Upper lobe of right lung (tissue), 1 donor: ENCODE measurements at regions not wholly inside any gene's neighbourhood (a gene's known extent, or its start where the extent isn't known, plus 50 kb on each side); places are given as distances from the start of the nearest gene placed in this dataset.

Source experiments
- ATAC-seq: fragments of 200-7000 bp; cut with Tn5 transposase; one replicate; pipeline ENCODE4 v1.9.1; 2020; ENCODE audit warnings: mild to moderate bottlenecking, moderate library complexity
- DNase-seq: peaks from one replicate; pipeline ENCODE4 v3.0.0-alpha.2; 2020
- H3K27ac ChIP-seq: fragments of 200-600 bp; one replicate; pipeline ENCODE4 v1.8.0; 2022
- H3K27me3 ChIP-seq: fragments of 200-600 bp; one replicate; pipeline ENCODE4 v1.8.0; 2022; ENCODE audit warnings: mild to moderate bottlenecking
- H3K36me3 ChIP-seq: fragments of 200-600 bp; one replicate; pipeline ENCODE4 v1.8.0; 2022
- H3K4me1 ChIP-seq: fragments of 200-600 bp; one replicate; pipeline ENCODE4 v1.8.0; 2022
- H3K4me3 ChIP-seq: fragments of 200-600 bp; one replicate; pipeline ENCODE4 v1.8.0; 2022; ENCODE audit warnings: mild to moderate bottlenecking
- H3K9me3 ChIP-seq: fragments of 200-600 bp; one replicate; pipeline ENCODE4 v1.8.0; 2022
- intact Hi-C: fragments of 100-400 bp; cut with DNase I; formaldehyde crosslinking; loops from one replicate; pipeline ENCODE4 v1.11.0; 2022
- TF ChIP-seq, protein P1 (sequence below): fragments of 200-600 bp; IDR thresholded peaks from one replicate; pipeline ENCODE4 v1.8.0; 2022; ENCODE audit warnings: antibody characterized with exemption
- donor health status: DM: no; HTN: yes; CAD: no; lungs with severe emphysema.

DNA sequence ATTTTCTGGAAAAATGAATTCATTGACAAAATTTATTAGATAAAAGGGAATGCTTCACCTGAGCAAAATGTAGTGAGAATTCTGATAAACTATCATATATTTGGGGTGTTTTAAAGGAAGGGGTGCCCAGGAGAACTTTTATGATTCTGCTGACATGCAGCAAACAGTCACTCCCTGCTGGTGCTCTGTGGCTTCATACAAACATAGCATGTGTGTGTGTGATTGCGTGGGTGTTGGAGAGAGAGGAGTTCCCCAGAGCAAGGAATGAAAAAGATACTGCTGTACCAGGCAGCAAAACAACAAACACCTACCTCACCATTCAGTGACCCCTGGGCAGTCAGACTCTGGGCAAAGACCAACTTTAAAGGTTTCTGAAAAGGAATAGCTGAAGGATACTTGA lies 546.7 kb downstream of the RFC3 start:
- Histone ChIP-seq H3K4me1 (no peaks in the 10 kb centered on the region), H3K36me3 (no peaks in the 10 kb centered on the region), H3K9me3 (no peaks in the 10 kb centered on the region), H3K27me3 (no peaks in the 10 kb centered on the region), H3K4me3 (no peak overlapping the region), H3K27ac (no peak overlapping the region)
- intact Hi-C loops, result no loop called here
- ATAC-seq, result no peak
- DNase-seq, result no peak
- TF ChIP-seq, protein P1, sequence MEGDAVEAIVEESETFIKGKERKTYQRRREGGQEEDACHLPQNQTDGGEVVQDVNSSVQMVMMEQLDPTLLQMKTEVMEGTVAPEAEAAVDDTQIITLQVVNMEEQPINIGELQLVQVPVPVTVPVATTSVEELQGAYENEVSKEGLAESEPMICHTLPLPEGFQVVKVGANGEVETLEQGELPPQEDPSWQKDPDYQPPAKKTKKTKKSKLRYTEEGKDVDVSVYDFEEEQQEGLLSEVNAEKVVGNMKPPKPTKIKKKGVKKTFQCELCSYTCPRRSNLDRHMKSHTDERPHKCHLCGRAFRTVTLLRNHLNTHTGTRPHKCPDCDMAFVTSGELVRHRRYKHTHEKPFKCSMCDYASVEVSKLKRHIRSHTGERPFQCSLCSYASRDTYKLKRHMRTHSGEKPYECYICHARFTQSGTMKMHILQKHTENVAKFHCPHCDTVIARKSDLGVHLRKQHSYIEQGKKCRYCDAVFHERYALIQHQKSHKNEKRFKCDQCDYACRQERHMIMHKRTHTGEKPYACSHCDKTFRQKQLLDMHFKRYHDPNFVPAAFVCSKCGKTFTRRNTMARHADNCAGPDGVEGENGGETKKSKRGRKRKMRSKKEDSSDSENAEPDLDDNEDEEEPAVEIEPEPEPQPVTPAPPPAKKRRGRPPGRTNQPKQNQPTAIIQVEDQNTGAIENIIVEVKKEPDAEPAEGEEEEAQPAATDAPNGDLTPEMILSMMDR, result no peak

DNA sequence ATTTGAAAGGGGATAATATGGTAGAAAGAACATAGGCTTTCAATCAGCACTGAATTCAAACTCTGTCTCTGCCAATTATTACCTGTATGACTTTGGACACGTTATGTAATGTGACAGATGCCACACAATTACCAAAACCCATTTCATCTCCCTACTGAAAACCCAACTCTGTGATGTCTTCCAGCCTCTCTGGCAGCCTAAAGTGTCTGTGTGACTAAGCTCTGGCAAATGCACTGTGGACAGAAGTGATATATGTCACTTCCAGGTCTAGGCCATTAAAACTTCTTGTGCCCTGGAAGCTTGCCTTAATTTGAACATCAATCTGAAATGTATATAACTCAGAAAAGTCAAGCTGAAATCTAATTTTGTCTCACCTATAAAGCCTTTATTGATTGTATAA lies 552.0 kb downstream of the RFC3 start:
- H3K27me3 ChIP-seq, result no peaks in the 10 kb centered on the region
- no peak for DNase-seq
- no peaks in the 10 kb centered on the region for H3K9me3 ChIP-seq
- no peak for ATAC-seq
- intact Hi-C loops, result no loop called here
- no peaks in the 10 kb centered on the region for H3K4me1 ChIP-seq
- no peak overlapping the region for H3K4me3 ChIP-seq
- no peak overlapping the region for H3K27ac ChIP-seq
- TF ChIP-seq, protein P1, result no peak
- no peaks in the 10 kb centered on the region for H3K36me3 ChIP-seq

DNA sequence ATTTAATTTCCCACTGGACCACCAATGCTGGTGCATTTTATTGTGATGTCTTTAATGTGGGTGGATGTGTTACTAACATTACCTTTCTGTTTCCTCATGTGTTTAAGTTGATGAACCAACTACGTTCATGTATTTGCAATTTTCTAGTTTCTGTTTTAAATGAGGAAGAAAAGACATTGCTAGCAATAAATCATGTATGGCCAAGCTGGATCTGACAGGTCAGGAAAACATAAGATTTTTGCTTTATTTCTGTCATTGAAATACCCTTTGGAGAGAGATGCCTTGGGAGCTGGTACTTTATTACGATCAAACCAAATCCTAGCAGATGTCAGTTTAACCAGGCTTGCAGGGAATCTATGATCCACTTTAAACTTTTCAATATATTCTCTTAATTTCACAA lies 553.2 kb downstream of the RFC3 start:
- Histone ChIP-seq H3K4me3 (no peak overlapping the region), H3K27ac (no peak overlapping the region), H3K27me3 (no peaks in the 10 kb centered on the region), H3K9me3 (no peaks in the 10 kb centered on the region), H3K36me3 (no peaks in the 10 kb centered on the region), H3K4me1 (no peaks in the 10 kb centered on the region)
- ATAC-seq, result no peak
- intact Hi-C loops, result no loop called here
- DNase-seq, result no peak
- TF ChIP-seq, protein P1, result no peak

DNA sequence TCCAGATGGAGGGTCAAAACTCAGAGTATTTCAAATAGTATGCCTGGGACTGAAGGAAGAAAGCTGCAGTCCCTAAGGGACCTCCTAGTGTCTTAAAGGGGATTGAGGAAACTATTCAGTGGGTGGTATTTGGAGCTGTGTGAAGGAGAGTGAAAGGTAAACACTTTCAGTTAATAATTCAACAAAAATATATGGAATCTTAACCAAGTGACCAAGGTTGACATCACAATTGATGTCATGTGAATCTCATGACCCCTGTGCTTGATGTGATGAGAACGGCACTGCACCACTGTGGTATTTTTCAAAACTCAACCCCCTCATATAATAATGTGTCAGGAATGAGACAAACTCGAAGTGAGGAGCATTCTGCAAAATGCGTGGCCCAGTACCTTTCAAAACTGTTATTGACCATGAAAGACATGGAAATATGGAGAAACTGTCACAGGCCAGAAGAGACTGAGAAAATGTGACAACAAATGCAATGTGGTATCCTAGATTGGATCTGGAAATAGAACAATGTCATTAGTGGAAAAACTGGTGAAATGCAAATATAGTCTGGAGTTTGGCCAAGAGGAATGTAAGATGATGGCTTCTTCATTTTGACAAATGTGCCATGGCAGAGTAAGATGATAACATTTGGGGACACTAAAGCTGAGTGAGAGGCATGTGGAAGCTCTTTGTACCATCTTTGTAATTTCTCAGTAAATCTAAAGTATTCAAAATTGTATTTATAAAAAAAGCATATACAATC lies 553.9 kb downstream of the RFC3 start:
- ATAC-seq, result no peak
- H3K9me3 ChIP-seq, result no peaks in the 10 kb centered on the region
- H3K27me3 ChIP-seq, result no peaks in the 10 kb centered on the region
- H3K36me3 ChIP-seq, result no peaks in the 10 kb centered on the region
- TF ChIP-seq, protein P1, result no peak
- no peak overlapping the region for H3K4me3 ChIP-seq
- H3K4me1 ChIP-seq, result no peaks in the 10 kb centered on the region
- DNase-seq, result no peak
- H3K27ac ChIP-seq, result no peak overlapping the region
- intact Hi-C loops, result no loop called here

DNA sequence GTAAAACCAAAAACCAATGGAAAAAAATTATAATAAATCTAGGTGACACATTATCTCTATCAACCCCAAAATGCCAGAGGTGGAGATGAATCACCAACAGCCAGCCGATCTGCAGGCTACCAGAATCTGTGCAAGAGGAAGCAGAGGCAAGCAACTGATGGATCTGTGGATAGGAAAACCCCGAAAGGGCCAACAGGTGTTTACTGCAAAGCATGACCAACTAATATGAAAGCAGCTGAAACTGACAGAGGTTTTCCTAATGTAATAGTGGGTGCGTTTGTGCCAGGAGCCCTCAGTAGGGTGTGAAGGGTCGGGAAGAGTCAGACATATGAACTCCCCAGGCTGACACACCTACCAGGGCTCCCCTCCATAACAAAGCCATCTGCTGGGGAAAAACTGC lies 554.6 kb downstream of the RFC3 start:
- no peaks in the 10 kb centered on the region for H3K27me3 ChIP-seq
- no peaks in the 10 kb centered on the region for H3K36me3 ChIP-seq
- H3K9me3 ChIP-seq, result no peaks in the 10 kb centered on the region
- no peak overlapping the region for H3K27ac ChIP-seq
- no peak overlapping the region for H3K4me3 ChIP-seq
- no peak for ATAC-seq
- intact Hi-C loops, result no loop called here
- H3K4me1 ChIP-seq, result no peaks in the 10 kb centered on the region
- no peak for DNase-seq
- TF ChIP-seq, protein P1, result no peak

DNA sequence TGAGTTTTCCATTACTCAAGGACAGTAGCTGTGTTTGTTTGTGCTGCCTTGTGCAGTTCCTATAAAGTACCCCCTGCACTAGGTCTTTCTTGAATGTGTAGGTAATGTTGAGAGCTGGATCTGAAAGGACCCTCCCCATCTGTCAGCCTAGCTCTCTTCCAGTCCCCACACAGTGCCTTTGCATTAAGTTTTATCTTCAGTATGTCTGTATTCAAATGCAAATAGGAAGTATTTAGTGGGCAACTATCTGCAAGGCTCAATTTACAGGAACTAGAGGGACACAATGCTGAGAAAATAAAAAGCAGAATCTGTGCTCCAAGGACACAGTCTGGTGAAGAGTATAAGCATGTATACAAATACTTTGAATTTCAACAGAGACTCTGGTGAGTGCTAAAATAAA lies 558.5 kb downstream of the RFC3 start:
- Histone ChIP-seq H3K4me3 (no peak overlapping the region), H3K9me3 (no peaks in the 10 kb centered on the region), H3K27me3 (no peaks in the 10 kb centered on the region), H3K36me3 (no peaks in the 10 kb centered on the region), H3K4me1 (no peaks in the 10 kb centered on the region), H3K27ac (no peak overlapping the region)
- ATAC-seq (no peak), DNase-seq (no peak)
- intact Hi-C loops, result no loop called here
- TF ChIP-seq, protein P1, result no peak
